A673 (cell line): ENCODE measurements at regions not wholly inside any gene's neighbourhood (a gene's known extent, or its start where the extent isn't known, plus 50 kb on each side); places are given as distances from the start of the nearest gene placed in this dataset.

ENCODE experiments used
- EZH2 ChIP-seq: fragments of 200-600 bp; sonication (generic); IDR thresholded peaks from 2 replicates; pipeline ENCODE4 v1.6.1; 2017; ENCODE audit warnings: borderline replicate concordance, low read depth, mild to moderate bottlenecking, mixed read lengths, antibody characterized with exemption, low read length; ENCODE audit not compliant: poor library complexity, severe bottlenecking
- TF ChIP-seq, protein P1 (sequence below): fragments of 300-800, 200-600 bp; sonication (generic); conservative IDR thresholded peaks from 2 replicates; pipeline ENCODE4 v1.5.1; 2017; ENCODE audit warnings: low read depth, mild to moderate bottlenecking, antibody characterized with exemption, low read length, moderate library complexity, mixed read lengths

DNA sequence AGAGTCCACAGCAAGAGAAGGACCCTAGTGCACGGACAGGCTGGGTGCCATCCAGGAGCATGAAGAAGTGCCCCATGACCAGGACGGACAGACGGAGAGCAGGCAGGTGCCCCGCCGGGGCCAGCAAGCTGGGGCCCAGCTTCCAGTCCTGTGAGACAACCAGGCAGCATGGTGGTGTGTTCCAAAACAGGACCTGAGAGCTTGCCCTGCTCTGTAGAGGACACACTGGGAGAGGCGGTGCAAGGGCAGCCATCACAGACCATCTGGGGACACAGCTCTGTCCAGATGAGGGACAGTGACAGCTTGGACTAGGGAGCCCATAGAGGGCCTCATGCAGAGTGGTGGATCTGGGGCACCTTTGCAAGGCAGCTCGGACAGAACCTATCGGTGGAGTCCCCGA, 279.8 kb downstream of the EIPR1 start:
- TF ChIP-seq, protein P1, sequence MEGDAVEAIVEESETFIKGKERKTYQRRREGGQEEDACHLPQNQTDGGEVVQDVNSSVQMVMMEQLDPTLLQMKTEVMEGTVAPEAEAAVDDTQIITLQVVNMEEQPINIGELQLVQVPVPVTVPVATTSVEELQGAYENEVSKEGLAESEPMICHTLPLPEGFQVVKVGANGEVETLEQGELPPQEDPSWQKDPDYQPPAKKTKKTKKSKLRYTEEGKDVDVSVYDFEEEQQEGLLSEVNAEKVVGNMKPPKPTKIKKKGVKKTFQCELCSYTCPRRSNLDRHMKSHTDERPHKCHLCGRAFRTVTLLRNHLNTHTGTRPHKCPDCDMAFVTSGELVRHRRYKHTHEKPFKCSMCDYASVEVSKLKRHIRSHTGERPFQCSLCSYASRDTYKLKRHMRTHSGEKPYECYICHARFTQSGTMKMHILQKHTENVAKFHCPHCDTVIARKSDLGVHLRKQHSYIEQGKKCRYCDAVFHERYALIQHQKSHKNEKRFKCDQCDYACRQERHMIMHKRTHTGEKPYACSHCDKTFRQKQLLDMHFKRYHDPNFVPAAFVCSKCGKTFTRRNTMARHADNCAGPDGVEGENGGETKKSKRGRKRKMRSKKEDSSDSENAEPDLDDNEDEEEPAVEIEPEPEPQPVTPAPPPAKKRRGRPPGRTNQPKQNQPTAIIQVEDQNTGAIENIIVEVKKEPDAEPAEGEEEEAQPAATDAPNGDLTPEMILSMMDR: no peak
- no peak for TF ChIP-seq EZH2
